RWPE2 (cell line): ENCODE measurements at regions not wholly inside any gene's neighbourhood (a gene's known extent, or its start where the extent isn't known, plus 50 kb on each side); places are given as distances from the start of the nearest gene placed in this dataset.
A peak's percentile ranks its signal among the peaks of the same experiment; 100 is the strongest.
"Not testable (repeated sequence)": the region's sequence is repeated elsewhere in the genome, so short reads cannot be mapped to it uniquely, and the experiment has no call there.

Source experiments
- ATAC-seq: fragments of 200-7000 bp; cut with Tn5 transposase; 3 replicates; pipeline ENCODE4 v1.9.1; 2021; ENCODE audit warnings: low read depth
- DNase-seq: peaks from one replicate; pipeline ENCODE4 v3.0.0-alpha.2; 2020; ENCODE audit warnings: low spot score
- H3K27ac ChIP-seq: fragments of 450-650 bp; 2 replicates; pipeline ENCODE4 v1.5.1; 2017; ENCODE audit warnings: mild to moderate bottlenecking; ENCODE audit not compliant: poor library complexity, severe bottlenecking
- H3K27me3 ChIP-seq: fragments of 250-450 bp; sonication (Bioruptor Pico); 2 replicates; pipeline ENCODE4 v1.5.1; 2021; ENCODE audit warnings: mild to moderate bottlenecking, moderate library complexity; ENCODE audit not compliant: insufficient read depth, poor library complexity, severe bottlenecking
- H3K36me3 ChIP-seq: fragments of 250-450 bp; sonication (Bioruptor Pico); 2 replicates; pipeline ENCODE4 v1.5.1; 2020; ENCODE audit warnings: low read depth, mild to moderate bottlenecking, moderate library complexity
- H3K4me1 ChIP-seq: fragments of 250-450 bp; sonication (Bioruptor Pico); 2 replicates; pipeline ENCODE4 v1.5.1; 2021; ENCODE audit warnings: mild to moderate bottlenecking, moderate library complexity; ENCODE audit not compliant: insufficient read depth, poor library complexity, severe bottlenecking
- H3K4me3 ChIP-seq: fragments of 250-450 bp; sonication (Bioruptor Pico); 2 replicates; pipeline ENCODE4 v1.5.1; 2021; ENCODE audit warnings: mild to moderate bottlenecking, moderate library complexity; ENCODE audit not compliant: severe bottlenecking
- H3K9me3 ChIP-seq: fragments of 250-450 bp; sonication (Bioruptor Pico); 2 replicates; pipeline ENCODE4 v1.5.1; 2021; ENCODE audit warnings: mild to moderate bottlenecking, moderate library complexity; ENCODE audit not compliant: severe bottlenecking
- TF ChIP-seq, protein P1 (sequence below): fragments of 450-650 bp; IDR thresholded peaks from one replicate; pipeline ENCODE4 v1.5.1; 2017; ENCODE audit warnings: mild to moderate bottlenecking, moderate library complexity; ENCODE audit not compliant: poor library complexity, severe bottlenecking

DNA sequence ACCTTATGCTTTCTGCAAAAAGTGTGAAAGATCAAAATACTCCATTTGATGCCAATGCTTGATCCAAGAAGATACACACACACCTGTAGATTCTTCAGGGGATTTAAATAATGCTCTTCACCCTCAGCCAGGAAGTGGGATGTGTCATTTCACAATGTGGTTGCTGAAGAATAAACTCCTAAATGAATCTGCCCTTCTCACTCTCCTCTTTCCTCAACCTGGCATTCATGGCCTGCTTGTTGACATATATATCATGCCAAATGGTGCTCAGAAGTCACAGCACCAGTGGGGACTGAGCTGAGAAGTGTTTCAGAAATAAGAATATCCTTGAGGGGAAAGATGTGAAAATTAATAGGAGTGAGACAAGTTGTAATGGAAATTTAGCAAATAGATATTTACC is 146.6 kb upstream of the ARHGEF26 start:
- no peaks in the 10 kb centered on the region for H3K9me3 ChIP-seq
- H3K36me3 ChIP-seq = no peaks in the 10 kb centered on the region
- DNase-seq = no peak
- no peaks in the 10 kb centered on the region for H3K4me1 ChIP-seq
- TF ChIP-seq, protein P1, sequence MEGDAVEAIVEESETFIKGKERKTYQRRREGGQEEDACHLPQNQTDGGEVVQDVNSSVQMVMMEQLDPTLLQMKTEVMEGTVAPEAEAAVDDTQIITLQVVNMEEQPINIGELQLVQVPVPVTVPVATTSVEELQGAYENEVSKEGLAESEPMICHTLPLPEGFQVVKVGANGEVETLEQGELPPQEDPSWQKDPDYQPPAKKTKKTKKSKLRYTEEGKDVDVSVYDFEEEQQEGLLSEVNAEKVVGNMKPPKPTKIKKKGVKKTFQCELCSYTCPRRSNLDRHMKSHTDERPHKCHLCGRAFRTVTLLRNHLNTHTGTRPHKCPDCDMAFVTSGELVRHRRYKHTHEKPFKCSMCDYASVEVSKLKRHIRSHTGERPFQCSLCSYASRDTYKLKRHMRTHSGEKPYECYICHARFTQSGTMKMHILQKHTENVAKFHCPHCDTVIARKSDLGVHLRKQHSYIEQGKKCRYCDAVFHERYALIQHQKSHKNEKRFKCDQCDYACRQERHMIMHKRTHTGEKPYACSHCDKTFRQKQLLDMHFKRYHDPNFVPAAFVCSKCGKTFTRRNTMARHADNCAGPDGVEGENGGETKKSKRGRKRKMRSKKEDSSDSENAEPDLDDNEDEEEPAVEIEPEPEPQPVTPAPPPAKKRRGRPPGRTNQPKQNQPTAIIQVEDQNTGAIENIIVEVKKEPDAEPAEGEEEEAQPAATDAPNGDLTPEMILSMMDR = no peak
- no peaks in the 10 kb centered on the region for H3K27me3 ChIP-seq
- no peak overlapping the region for H3K27ac ChIP-seq
- ATAC-seq = no peak
- H3K4me3 ChIP-seq = no peak overlapping the region

DNA sequence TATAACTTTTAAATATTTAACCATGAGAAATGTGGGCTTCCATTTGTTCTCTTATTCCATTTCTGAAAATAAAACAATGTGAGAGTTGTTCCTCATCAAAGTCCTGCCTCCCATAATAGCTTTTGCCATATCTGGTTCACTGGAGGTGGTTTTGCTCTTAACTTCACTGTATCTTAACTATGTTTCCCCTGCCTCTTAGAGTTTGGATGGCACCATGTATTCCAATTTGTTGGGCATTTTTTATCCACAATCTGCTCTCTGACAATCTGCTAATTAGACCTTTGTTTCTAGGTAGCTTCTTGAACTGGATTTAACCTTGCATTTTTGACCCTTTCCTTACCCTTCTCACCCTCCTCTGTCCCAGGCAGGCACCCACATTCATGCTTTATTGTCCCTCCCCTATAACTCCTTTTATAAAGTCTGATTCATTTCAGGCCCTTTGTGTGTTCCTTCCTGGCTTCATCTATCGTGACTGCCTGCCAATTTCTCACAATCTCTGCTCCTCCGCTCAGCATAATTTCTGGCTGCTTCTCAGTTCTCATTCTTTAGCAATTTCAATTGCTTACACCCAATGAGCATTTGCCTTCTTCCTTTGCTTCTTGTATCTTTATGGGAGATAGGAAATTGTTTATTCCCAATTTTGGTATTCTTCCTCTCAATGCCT is 144.2 kb upstream of the ARHGEF26 start:
- DNase-seq = no peak
- TF ChIP-seq, protein P1 = no peak

DNA sequence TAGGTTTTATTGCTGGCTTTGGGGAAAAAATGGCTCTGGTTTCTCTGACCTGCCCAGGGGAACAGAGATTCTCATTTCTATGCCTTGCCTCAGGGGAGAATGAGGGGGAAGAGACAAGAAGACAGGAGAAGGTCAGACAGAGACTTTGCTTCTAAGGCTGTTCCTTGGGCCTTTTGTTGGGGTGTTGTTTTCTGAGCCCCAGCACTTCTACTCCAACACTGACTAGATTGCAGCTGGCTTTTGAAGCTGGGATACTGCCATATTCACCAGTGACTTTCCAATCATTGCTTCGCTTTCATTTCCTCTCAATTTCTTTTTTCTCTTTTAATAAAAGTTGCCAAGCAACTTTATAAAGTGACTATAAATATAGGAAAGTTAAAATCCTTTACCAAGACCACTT is 143.2 kb upstream of the ARHGEF26 start:
- no peak for ATAC-seq
- no peaks in the 10 kb centered on the region for H3K36me3 ChIP-seq
- TF ChIP-seq, protein P1 = no peak
- H3K4me1 ChIP-seq = peaks cover 3% of the 10 kb centered on the region
- no peaks in the 10 kb centered on the region for H3K27me3 ChIP-seq
- no peak for DNase-seq
- H3K9me3 ChIP-seq = no peaks in the 10 kb centered on the region
- no peak overlapping the region for H3K27ac ChIP-seq
- H3K4me3 ChIP-seq = no peak overlapping the region

More for the DNA sequence above, 144.2 kb upstream of the ARHGEF26 start:
- Histone ChIP-seq H3K9me3 (no peaks in the 10 kb centered on the region), H3K27ac (no peak overlapping the region), H3K4me3 (no peak overlapping the region), H3K36me3 (no peaks in the 10 kb centered on the region), H3K27me3 (no peaks in the 10 kb centered on the region), H3K4me1 (peaks cover 3% of the 10 kb centered on the region)
- no peak for ATAC-seq

DNA sequence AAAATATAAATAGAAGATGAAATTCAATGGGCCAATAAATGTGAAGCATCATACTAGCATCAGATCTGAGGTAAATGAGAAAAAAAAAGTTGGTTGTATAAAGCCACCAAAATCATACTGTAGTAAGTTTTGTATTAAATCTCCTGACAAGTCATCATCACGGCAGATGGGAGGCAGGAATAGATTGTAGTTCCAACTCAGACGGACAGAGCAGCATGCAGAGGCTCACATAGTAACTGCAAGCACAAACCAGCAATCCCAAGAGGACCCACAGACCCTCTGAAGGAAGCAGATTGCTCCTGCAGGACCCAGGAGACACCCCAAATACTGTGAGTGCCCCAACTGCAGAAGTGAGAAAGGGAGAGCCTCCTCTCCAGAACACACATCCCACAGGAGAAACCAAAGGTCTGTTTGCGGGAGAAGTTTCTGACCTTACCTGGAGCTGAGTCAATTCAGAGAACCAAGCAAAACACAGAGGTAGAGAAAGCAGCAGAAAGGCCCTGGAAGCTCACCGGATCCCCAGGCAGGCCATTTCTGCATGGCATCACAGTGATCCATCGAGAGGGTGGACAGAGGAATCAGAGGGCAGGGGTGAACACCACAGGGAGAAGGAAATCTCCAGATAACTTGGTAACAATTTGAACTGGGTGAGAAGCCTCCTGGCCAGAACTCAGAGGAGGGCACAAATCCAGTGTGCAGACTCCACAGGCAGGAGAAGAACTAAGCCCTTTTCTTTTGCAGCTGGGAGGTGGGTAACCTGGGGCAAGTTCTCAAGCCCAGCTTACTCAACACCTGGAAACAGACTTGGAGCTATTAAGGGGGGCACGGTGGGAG is 141.6 kb upstream of the ARHGEF26 start:
- Histone ChIP-seq H3K4me1 (peaks cover 3% of the 10 kb centered on the region), H3K9me3 (no peaks in the 10 kb centered on the region), H3K4me3 (no peak overlapping the region), H3K27ac (no peak overlapping the region), H3K27me3 (no peaks in the 10 kb centered on the region), H3K36me3 (no peaks in the 10 kb centered on the region)
- ATAC-seq = no peak
- TF ChIP-seq, protein P1 = no peak
- no peak for DNase-seq

DNA sequence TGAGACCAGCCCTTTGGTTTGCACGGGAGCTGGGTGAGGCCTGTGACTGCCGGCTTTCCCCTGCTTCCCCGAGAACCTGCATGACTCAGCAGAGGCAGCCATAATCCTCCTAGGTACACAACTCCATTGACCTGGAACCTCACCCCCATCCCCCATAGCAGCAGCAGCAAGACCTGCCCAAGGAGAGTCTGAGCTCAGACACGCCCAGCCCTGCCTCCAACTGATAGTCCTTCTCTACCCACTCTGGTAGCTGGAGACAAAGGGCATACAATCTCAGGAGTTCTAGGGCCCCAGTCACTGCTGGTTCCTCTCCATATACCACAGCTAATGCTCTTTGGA is 141.0 kb upstream of the ARHGEF26 start:
- Histone ChIP-seq H3K4me1 (peaks cover 3% of the 10 kb centered on the region), H3K4me3 (no peak overlapping the region), H3K9me3 (no peaks in the 10 kb centered on the region), H3K27me3 (no peaks in the 10 kb centered on the region), H3K36me3 (no peaks in the 10 kb centered on the region), H3K27ac (no peak overlapping the region)
- TF ChIP-seq, protein P1 = no peak
- no peak for DNase-seq
- ATAC-seq = peak; percentile 10; the same call in 1 of the 3 replicates

DNA sequence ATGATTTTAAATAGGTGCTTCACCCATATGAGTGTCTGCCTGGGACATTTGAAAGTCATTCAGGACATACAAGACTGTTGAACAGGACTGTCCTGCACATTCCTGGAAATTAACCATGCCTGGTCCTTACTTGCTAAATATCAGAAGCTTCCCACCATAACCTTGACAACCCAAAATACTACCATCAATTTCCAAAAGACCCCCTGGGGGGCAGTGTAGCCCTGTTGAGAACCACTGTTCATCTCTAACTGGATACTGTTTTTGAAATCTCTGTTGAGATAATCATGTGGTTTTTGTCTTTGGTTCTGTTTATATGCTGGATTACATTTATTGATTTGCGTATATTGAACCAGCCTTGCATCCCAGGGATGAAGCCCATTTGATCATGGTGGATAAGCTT is 123.8 kb upstream of the ARHGEF26 start:
- H3K36me3 ChIP-seq, ATAC-seq, H3K27me3 ChIP-seq, DNase-seq, H3K27ac ChIP-seq, H3K4me3 ChIP-seq, H3K4me1 ChIP-seq, H3K9me3 ChIP-seq: not testable (repeated sequence)
